IMR-90 (cell line): ENCODE measurements at regions not wholly inside any gene's neighbourhood (a gene's known extent, or its start where the extent isn't known, plus 50 kb on each side); places are given as distances from the start of the nearest gene placed in this dataset.
"Not testable (repeated sequence)": the region's sequence is repeated elsewhere in the genome, so short reads cannot be mapped to it uniquely, and the experiment has no call there.

ENCODE experiments used
- CEBPB ChIP-seq: IDR thresholded peaks from 2 replicates; pipeline ENCODE4 v1.6.1; 2012; ENCODE audit warnings: low read depth, low read length, improper control_type of control experiment
- CTCF ChIP-seq: conservative IDR thresholded peaks from 2 replicates; pipeline ENCODE4 v1.5.1; 2012; ENCODE audit warnings: mild to moderate bottlenecking, low read depth, low read length, improper control_type of control experiment
- FOS ChIP-seq: fragments of 150-350 bp; IDR thresholded peaks from 2 replicates; pipeline ENCODE4 v1.6.1; 2016; ENCODE audit warnings: low read depth, low read length
- MAFK ChIP-seq: IDR thresholded peaks from 2 replicates; pipeline ENCODE4 v1.6.1; 2012; ENCODE audit warnings: low read depth, low read length, improper control_type of control experiment
- MAZ ChIP-seq: IDR thresholded peaks from 2 replicates; pipeline ENCODE4 v1.6.1; 2012; ENCODE audit warnings: low read depth, mild to moderate bottlenecking, low read length, improper control_type of control experiment, moderate library complexity, borderline replicate concordance
- POLR2A ChIP-seq: IDR thresholded peaks from 2 replicates; pipeline ENCODE4 v1.6.1; 2012; ENCODE audit warnings: mild to moderate bottlenecking, low read depth, low read length
- RAD21 ChIP-seq: IDR thresholded peaks from 2 replicates; pipeline ENCODE4 v1.6.1; 2012; ENCODE audit warnings: low read length, improper control_type of control experiment
- RFX5 ChIP-seq: IDR thresholded peaks from 2 replicates; pipeline ENCODE4 v1.8.0; 2012; ENCODE audit warnings: low read depth, mild to moderate bottlenecking, low read length, moderate library complexity
- USF2 ChIP-seq: fragments of 150-350 bp; IDR thresholded peaks from 2 replicates; pipeline ENCODE4 v1.6.1; 2017; ENCODE audit warnings: mild to moderate bottlenecking, antibody characterized with exemption, low read length, low read depth

- TF ChIP-seq CTCF, FOS, POLR2A, RAD21, CEBPB, USF2, RFX5, MAZ: not testable (repeated sequence)
- peak; percentile 85 for TF ChIP-seq MAFK
These were observed 182.0 kb downstream of the PRKX start for GRCh38 chrX:3531435-3531834.
